ENCODE measurements at regions not wholly inside any gene's neighbourhood (a gene's known extent, or its start where the extent isn't known, plus 50 kb on each side); places are given as distances from the start of the nearest gene placed in this dataset.

- Histone ChIP-seq H3K27me3 (no peaks in the 10 kb centered on the region), H3K9me3 (ENCODE audit: low read depth) (no peaks in the 10 kb centered on the region), H3K9me2 (replicated peaks; ENCODE audit: insufficient read depth) (no peaks in the 10 kb centered on the region), H3K4me3 (no peak overlapping the region), H4K20me1 (ENCODE audit: insufficient read depth, poor library complexity, severe bottlenecking) (no peaks in the 10 kb centered on the region), H3K4me1 (ENCODE audit: insufficient read depth) (peaks cover 20% of the 10 kb centered on the region), H3K4me2 (no peak overlapping the region), H3K79me2 (no peaks in the 10 kb centered on the region), H3K36me3 (replicated peaks; ENCODE audit: insufficient read depth, low read depth) (no peaks in the 10 kb centered on the region), H2AFZ (no peak overlapping the region), H3K27ac (no peak overlapping the region)
- WGBS (ENCODE audit: low lambda C conversion rate, missing lambda C conversion rate), result 91% methylated on average over 7 of the region's 7 CpGs
- DNase-seq (ENCODE audit: low spot score), result no peak
- no peak for TF ChIP-seq EZH2phosphoT487 (IDR thresholded peaks at IDR 0.05; ENCODE audit: low read depth, severe bottlenecking, unreplicated experiment)
- no peak for TF ChIP-seq CTCF (IDR thresholded peaks at IDR 0.05; ENCODE audit: poor library complexity)
- no peak for TF ChIP-seq EZH2 (IDR thresholded peaks at IDR 0.05; ENCODE audit: borderline replicate concordance)
These were observed 205.2 kb downstream of the RHOU start for GRCh38 chr1:228940526-228940925.

- no peak overlapping the region for H2AFZ ChIP-seq
- no peaks in the 10 kb centered on the region for H3K9me2 ChIP-seq (replicated peaks; ENCODE audit: insufficient read depth)
- no peaks in the 10 kb centered on the region for H3K36me3 ChIP-seq (replicated peaks; ENCODE audit: insufficient read depth, low read depth)
- H3K27me3 ChIP-seq, result no peaks in the 10 kb centered on the region
- no peak overlapping the region for H3K4me2 ChIP-seq
- no peaks in the 10 kb centered on the region for H3K79me2 ChIP-seq
- no peak for DNase-seq (ENCODE audit: low spot score)
- no peak for TF ChIP-seq CTCF (IDR thresholded peaks at IDR 0.05; ENCODE audit: poor library complexity)
- no peak for TF ChIP-seq EZH2 (IDR thresholded peaks at IDR 0.05; ENCODE audit: borderline replicate concordance)
- no peak for TF ChIP-seq EZH2phosphoT487 (IDR thresholded peaks at IDR 0.05; ENCODE audit: low read depth, severe bottlenecking, unreplicated experiment)
- peaks cover 16% of the 10 kb centered on the region for H3K4me1 ChIP-seq (ENCODE audit: insufficient read depth)
- H3K9me3 ChIP-seq (ENCODE audit: low read depth), result no peaks in the 10 kb centered on the region
- WGBS (ENCODE audit: low lambda C conversion rate, missing lambda C conversion rate), result 67% methylated on average over 6 of the region's 6 CpGs
- no peak overlapping the region for H3K27ac ChIP-seq
- H4K20me1 ChIP-seq (ENCODE audit: insufficient read depth, poor library complexity, severe bottlenecking), result no peaks in the 10 kb centered on the region
- H3K4me3 ChIP-seq, result no peak overlapping the region
These were observed 205.6 kb downstream of the RHOU start for GRCh38 chr1:228940926-228941325.

GRCh38 chr1:228941666-228942065 lies 206.4 kb downstream of the RHOU start:
- Histone ChIP-seq H3K9me2 (replicated peaks; ENCODE audit: insufficient read depth) (no peaks in the 10 kb centered on the region), H3K4me2 (no peak overlapping the region), H4K20me1 (ENCODE audit: insufficient read depth, poor library complexity, severe bottlenecking) (no peaks in the 10 kb centered on the region), H3K79me2 (no peaks in the 10 kb centered on the region), H3K9me3 (ENCODE audit: low read depth) (no peaks in the 10 kb centered on the region), H3K27me3 (no peaks in the 10 kb centered on the region), H3K4me1 (ENCODE audit: insufficient read depth) (peaks cover 9% of the 10 kb centered on the region), H2AFZ (no peak overlapping the region), H3K27ac (no peak overlapping the region), H3K4me3 (no peak overlapping the region), H3K36me3 (replicated peaks; ENCODE audit: insufficient read depth, low read depth) (no peaks in the 10 kb centered on the region)
- 65% methylated on average over 1 of the region's 1 CpG for WGBS (ENCODE audit: low lambda C conversion rate, missing lambda C conversion rate)
- TF ChIP-seq EZH2phosphoT487 (IDR thresholded peaks at IDR 0.05; ENCODE audit: low read depth, severe bottlenecking, unreplicated experiment) (no peak), EZH2 (IDR thresholded peaks at IDR 0.05; ENCODE audit: borderline replicate concordance) (no peak), CTCF (IDR thresholded peaks at IDR 0.05; ENCODE audit: poor library complexity) (no peak)
- no peak for DNase-seq (ENCODE audit: low spot score)

GRCh38 chr1:228943436-228943835 lies 208.2 kb downstream of the RHOU start:
- no peak overlapping the region for H3K4me2 ChIP-seq
- peaks cover under 1% of the 10 kb centered on the region for H3K4me1 ChIP-seq (ENCODE audit: insufficient read depth)
- no peak overlapping the region for H3K4me3 ChIP-seq
- H3K9me2 ChIP-seq (replicated peaks; ENCODE audit: insufficient read depth), result no peaks in the 10 kb centered on the region
- no peaks in the 10 kb centered on the region for H3K9me3 ChIP-seq (ENCODE audit: low read depth)
- no peaks in the 10 kb centered on the region for H3K79me2 ChIP-seq
- no peak overlapping the region for H2AFZ ChIP-seq
- DNase-seq (ENCODE audit: low spot score), result no peak
- TF ChIP-seq EZH2phosphoT487 (IDR thresholded peaks at IDR 0.05; ENCODE audit: low read depth, severe bottlenecking, unreplicated experiment) (no peak), CTCF (IDR thresholded peaks at IDR 0.05; ENCODE audit: poor library complexity) (no peak), EZH2 (IDR thresholded peaks at IDR 0.05; ENCODE audit: borderline replicate concordance) (no peak)
- H3K36me3 ChIP-seq (replicated peaks; ENCODE audit: insufficient read depth, low read depth), result no peaks in the 10 kb centered on the region
- 94% methylated on average over 4 of the region's 4 CpGs for WGBS (ENCODE audit: low lambda C conversion rate, missing lambda C conversion rate)
- H4K20me1 ChIP-seq (ENCODE audit: insufficient read depth, poor library complexity, severe bottlenecking), result no peaks in the 10 kb centered on the region
- H3K27me3 ChIP-seq, result no peaks in the 10 kb centered on the region
- H3K27ac ChIP-seq, result no peak overlapping the region

All from hepatocyte (in vitro differentiated cells).